ENCODE measurements at regions not wholly inside any gene's neighbourhood (a gene's known extent, or its start where the extent isn't known, plus 50 kb on each side); places are given as distances from the start of the nearest gene placed in this dataset.

GRCh38 chr1:5010656-5011055 lies 356.2 kb downstream of the AJAP1 start:
- Histone ChIP-seq H3K4me3 (no peak overlapping the region), H3K4me1 (no peaks in the 10 kb centered on the region), H3K27me3 (peaks cover 0 to 54% (median 25%) of the 10 kb centered on the region in 7 donors), H3K9me3 (no peaks in the 10 kb centered on the region), H3K36me3 (no peaks in the 10 kb centered on the region), H3K27ac (no peak overlapping the region)
- DNase-seq: no peak
- intact Hi-C loops (cut with DNase I): no loop called here
- ATAC-seq: no peak
- TF ChIP-seq CTCF (IDR thresholded peaks at IDR 0.05): no peak
- 64 to 65% methylated on average over 8 of the region's 8 CpGs for WGBS, 2 donors

- Histone ChIP-seq H3K9me3 (no peaks in the 10 kb centered on the region), H3K27me3 (peaks cover 0 to 54% (median 24%) of the 10 kb centered on the region in 7 donors), H3K27ac (no peak overlapping the region), H3K4me3 (no peak overlapping the region), H3K36me3 (no peaks in the 10 kb centered on the region), H3K4me1 (no peaks in the 10 kb centered on the region)
- no peak for TF ChIP-seq CTCF (IDR thresholded peaks at IDR 0.05)
- 74 to 79% methylated on average over 4 of the region's 4 CpGs for WGBS, 2 donors
- intact Hi-C loops (cut with DNase I): no loop called here
- ATAC-seq (no peak), DNase-seq (no peak)
Measured at GRCh38 chr1:5010236-5010635, 355.8 kb downstream of the AJAP1 start.

GRCh38 chr1:5009376-5010065 lies 355.1 kb downstream of the AJAP1 start:
- Histone ChIP-seq H3K27ac (no peak overlapping the region), H3K36me3 (no peaks in the 10 kb centered on the region), H3K4me3 (no peak overlapping the region), H3K4me1 (no peaks in the 10 kb centered on the region), H3K9me3 (no peaks in the 10 kb centered on the region), H3K27me3 (peaks cover 0 to 47% (median 22%) of the 10 kb centered on the region in 7 donors)
- intact Hi-C loops (cut with DNase I): no loop called here
- ATAC-seq (no peak), DNase-seq (no peak)
- 50 to 51% methylated on average over 7 of the region's 7 CpGs for WGBS, 2 donors
- no peak for TF ChIP-seq CTCF (IDR thresholded peaks at IDR 0.05)

- peaks cover 0 to 10% (median 0%) of the 10 kb centered on the region in 11 donors for H3K9me3 ChIP-seq
- no peak for TF ChIP-seq CTCF (IDR thresholded peaks at IDR 0.05)
- H3K4me1 ChIP-seq: no peaks in the 10 kb centered on the region
- intact Hi-C loops (cut with DNase I): no loop called here
- no peak for DNase-seq
- peaks cover 0 to 21% (median 14%) of the 10 kb centered on the region in 7 donors for H3K27me3 ChIP-seq
- no peaks in the 10 kb centered on the region for H3K36me3 ChIP-seq
- 71 to 73% methylated on average over 6 of the region's 6 CpGs for WGBS, 2 donors
- H3K27ac ChIP-seq: no peak overlapping the region
- H3K4me3 ChIP-seq: no peak overlapping the region
- ATAC-seq: no peak
Measured at GRCh38 chr1:5005171-5005570, 350.8 kb downstream of the AJAP1 start.

All from heart right ventricle (tissue), 16 donors.